B cell (primary cell): ENCODE measurements at regions not wholly inside any gene's neighbourhood (a gene's known extent, or its start where the extent isn't known, plus 50 kb on each side); places are given as distances from the start of the nearest gene placed in this dataset.
"Not testable (repeated sequence)": the region's sequence is repeated elsewhere in the genome, so short reads cannot be mapped to it uniquely, and the experiment has no call there.

ENCODE experiments used
- CTCF ChIP-seq: fragments of 200-600 bp; IDR thresholded peaks from one replicate; pipeline ENCODE4 v1.8.0; 2022; ENCODE audit warnings: antibody characterized with exemption, mild to moderate bottlenecking
- EZH2 ChIP-seq: IDR thresholded peaks from 2 replicates; pipeline ENCODE4 v1.6.1; 2012; ENCODE audit warnings: borderline replicate concordance, low read depth, mild to moderate bottlenecking, moderate library complexity, low read length; ENCODE audit not compliant: insufficient read depth, poor library complexity, severe bottlenecking

DNA sequence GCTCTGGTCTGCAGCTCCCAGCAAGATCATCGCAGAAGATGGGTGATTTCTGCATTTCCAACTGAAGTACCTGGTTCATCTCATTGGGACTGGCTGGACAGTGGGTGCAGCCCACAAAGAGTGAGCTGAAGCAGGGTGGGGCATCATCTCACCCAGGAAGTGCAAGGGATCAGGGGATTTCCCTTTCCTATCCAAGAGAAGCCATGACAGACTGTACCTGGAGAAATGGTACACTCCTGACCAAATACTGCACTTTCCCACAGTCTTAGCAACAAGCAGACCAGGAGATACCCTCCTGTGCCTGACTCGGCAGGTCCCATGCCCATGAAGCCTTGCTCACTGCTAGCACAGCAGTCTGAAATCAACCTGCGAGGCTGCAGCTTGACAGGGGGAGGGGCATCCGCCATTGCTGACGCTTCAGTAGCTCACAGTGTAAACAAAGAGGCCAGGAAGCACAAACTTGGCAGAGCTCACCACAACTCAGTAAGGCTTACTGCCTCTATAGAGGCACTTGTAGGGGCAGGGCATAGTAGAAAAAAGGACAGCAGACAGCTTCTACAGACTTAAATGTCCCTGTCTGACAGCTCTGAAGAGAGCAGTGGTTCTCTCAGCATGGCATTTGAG lies 60.5 kb downstream of the AREG start:
- not testable (repeated sequence) for TF ChIP-seq CTCF, EZH2
